ENCODE measurements at regions not wholly inside any gene's neighbourhood (a gene's known extent, or its start where the extent isn't known, plus 50 kb on each side); places are given as distances from the start of the nearest gene placed in this dataset.

DNA sequence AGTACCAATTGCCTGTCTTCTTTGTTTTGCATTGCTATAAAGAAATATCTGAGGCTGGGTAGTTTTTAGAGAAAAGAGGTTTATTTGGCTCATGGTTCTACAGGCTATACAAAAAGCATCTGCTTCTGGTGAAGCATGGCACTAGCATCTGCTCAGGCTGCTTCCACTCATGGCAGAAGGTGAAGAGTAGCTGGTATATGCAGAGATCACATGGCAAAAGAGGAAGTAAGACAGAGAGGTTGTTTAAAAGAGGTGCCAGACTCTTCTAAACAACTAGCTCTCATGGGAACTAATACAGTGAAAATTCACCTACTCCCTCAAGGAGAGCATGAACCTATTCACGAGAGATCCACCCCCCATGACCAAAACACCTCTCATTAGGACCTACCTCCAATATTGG, 56.7 kb upstream of the GUCA2B start:
- no peak for DNase-seq

DNA sequence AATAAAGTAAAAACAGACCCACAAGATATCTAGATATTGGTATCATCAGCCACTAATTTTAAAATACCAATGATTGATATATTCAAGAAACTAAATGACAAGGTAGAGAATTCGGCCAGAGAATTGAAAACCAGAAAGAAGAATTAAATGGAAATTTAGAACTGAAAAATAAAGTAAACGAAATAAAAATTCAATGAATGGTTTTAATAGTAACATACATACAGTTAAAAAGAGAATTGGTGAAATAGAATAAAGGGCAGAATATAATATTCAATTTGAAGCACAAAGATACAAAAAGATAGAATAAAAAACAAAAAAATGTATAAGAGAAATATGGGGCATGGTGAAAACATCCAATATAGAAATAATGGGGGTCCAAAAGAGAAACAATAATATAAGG, 64.0 kb upstream of the GUCA2B start:
- DNase-seq = no peak

DNA sequence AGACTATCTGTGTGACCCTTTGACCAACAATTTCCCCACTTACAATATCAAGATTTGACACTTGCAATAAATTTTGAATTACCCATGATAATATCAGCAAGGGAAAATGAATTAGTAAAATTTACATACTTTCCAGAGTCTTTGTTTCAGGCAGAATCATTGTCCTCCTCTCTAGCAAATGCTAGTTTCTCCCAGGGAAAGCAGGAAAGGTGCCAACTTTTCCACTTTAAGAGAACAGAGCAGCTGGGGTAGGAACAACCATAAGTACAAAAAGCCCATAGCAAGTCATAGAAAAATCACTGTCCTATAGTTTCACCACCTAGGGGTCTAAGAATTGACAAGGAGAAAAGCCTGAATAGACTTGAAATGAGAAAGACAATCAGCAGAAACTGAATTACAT, 67.1 kb upstream of the GUCA2B start:
- DNase-seq = no peak

DNA sequence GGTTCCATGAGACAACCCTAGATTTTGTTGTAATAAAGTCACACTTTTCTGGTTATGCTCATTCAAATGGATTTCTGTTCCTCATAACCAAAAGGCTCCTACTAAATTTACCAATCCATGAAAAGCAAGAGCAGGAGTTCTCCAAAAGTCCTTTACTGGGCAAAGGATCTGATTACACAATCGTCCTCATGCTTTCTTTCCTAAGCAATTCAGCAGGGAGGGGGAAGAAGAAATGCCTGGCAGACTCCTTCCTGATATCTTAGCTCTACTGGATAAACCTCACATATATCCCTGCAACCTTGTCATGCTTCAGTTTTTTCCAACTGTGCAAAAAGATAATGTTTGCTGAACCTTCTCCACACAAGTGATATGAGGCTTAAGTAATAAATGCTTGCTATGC, 67.6 kb upstream of the GUCA2B start:
- DNase-seq = no peak

DNA sequence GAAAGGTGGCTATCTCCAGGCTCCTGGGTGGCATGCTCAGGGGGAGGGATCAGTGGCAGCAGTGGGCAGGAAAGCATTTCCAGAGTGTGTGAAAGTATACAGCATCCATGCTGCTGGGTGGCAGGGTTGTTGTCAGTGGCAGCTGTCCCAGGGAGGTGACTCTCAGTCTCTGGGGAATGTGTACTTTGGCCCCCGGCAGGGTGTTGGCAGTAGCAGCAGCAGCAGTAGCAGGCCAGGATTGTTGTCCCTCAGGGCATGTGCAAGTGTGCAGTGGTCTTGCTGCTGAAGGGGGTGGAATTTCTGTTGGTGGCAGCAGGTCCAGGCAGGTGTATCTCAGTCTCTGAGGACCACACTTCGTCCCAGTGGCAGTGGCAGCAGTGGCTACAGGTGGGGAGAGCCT, 71.7 kb upstream of the GUCA2B start:
- no peak for DNase-seq

DNA sequence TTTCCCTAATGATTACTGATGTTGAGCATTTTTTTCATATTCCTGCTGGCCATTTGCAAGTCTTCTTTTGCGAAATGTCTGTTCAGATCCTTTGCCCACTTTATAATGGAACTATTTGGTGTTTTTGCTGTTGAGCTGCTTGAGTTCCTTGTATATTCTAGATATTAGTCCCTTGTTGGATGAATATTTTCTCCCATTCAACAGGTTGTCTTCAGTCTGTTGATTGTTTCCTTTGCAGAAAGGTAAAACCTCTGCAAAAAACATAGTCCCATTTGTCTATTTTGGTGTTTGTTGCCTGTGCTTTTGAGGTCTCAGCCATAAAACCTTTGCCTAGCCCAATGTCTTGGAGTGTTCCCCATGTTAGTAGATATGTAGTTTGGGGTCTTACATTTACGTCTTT, 78.0 kb upstream of the GUCA2B start:
- DNase-seq = no peak

DNA sequence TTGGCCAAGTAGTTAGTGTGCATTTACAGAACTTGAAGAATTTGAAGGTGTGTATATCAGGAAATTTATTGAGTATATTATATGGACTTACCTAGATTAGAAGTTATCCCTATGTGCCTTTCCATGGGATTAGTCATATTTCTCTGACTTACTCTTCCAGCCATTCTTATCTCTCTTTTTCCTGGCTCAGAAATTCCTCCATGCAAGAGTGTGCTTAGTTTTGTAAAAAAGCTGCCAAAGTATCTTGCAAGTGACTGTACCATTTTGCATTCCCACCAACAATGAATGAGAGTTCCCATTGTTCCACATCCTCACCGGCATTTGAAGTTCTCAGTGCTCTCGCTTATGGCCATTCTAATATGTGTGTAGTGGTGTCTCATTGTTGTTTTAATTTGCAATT, 82.2 kb upstream of the GUCA2B start:
- DNase-seq = no peak

DNA sequence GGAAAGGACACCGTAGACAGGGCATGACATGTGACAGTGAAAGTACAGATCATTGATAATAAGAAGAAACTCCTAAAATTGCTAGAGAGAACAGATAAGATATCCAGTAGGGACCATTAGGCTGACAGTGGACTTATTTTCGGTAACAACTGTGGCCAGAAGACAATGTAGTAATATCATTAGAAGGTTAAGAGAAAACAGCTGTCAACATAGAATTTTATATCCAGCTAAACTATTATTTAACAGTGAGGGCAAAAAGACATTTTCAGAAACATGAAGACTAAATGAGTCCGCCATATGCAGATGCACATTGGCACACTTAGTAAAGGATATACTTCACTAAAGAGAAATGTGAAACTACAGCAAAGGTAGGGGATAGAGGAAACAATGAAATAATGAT, 95.4 kb upstream of the GUCA2B start:
- no peak for DNase-seq

DNA sequence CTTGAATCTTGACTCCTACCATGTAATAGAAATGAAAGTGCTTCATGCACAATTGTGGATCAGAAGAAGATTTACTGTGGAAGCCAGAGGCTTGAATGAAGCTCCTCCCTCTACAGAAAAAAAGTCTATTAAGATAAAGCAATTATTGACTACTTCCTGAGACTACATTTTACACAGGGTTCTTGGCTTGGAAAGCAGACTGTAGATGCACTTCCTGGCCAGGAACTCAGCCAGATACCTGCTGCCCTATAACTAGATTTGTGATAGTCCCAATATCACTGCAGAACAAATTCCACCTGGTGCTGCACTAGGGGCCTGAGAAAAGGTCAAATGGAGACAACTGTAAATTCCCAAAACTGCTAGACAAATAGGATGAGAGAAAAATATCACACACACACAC, 96.8 kb upstream of the GUCA2B start:
- no peak for DNase-seq

DNA sequence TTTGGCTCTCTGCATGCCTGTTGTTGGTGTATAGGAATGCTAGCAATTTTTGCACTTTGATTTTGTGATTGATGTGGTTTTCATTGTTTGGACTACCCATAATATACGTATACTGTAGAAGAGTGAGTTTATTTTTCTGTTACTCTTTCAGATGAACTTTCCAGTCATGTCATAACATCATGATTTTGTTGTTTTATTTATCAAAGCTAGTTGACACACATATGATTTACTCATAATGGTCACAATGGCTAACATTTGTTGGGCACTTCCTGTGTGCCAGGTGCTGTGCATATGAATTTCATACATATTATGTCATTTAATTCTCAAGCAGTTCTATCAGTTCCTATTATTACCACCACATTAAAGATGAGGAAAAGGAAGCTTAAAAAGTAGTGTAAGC, 98.1 kb upstream of the GUCA2B start:
- DNase-seq = no peak

DNA sequence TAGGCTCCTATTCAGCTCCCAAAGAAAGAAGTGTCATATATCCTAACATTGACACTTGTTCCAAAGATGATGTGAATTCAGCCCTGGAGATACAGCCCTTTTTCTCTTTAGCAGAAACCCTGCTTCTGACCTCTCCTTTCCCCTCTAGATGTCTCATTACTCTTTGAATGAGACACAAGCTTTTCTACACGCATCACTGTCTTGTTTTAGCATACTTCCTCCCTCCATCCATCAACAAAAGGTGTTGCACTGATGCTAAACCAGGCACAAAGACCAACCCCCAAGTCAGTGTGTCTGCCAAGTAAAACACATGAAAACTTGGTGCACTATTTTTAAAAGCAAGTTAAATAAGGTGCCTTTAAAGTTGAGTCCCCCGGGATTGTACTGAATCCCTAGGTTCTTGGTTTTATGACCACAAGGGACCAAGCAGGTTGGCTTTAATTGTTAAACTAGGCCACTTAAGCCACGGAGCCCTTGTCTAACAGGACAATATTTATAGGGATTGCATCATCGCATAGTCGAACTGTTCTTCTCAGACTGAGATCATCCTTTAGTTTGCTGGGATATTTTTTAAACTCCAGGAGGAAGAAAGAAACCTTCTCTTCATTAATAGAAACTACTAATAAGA, 101.0 kb upstream of the GUCA2B start:
- no peak for DNase-seq

DNA sequence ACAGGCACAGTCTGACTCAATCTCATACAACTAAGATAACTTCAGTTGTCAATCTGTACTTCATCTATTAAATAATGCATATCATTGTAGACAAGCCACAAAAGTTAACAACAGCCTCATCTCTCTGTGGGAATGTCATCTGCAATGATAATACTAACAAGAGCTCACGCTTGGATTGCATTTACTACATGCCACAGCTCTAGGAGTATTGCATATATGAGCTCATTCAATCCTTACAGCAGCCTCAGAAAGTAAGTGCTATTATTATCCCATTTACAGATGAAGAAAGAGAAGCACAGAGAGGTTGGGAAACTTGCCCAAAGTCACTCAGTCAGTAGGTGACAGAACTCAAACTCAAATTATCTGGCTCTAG, 105.7 kb upstream of the GUCA2B start:
- DNase-seq = no peak

DNA sequence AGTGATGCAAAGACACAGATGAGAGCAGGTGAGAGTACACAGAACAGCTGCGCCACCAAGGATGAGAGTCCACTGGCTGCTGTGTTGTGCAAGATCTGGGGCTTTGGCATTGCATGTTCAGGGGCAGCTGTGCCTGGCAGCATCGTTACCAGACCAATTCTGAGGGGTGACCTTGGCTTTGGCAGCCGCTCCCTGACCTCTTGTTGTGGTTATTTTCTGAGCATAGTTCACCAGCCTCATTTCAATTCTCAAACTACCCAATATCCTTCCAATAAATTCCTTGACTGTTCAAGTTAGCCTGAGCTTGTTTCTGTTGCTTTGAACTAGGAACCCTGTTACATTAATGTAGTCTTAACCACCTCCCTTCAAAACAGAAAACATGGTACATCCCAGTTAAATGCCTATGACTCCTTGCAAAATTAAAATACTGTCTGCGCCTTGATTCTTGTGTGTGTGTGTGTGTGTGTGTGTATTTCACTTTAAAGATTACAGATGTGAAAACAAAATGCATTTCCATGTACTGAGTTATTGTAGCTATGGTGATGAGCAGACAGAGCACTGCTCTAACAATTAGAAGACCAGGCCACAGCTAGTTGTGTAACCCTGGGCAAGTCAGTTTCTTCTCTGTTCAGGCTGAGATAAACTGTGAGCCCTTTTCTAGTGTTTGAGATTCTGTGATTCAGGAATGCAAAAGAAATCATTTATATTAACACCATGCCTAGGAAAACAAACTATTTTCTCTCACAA, 106.3 kb upstream of the GUCA2B start:
- DNase-seq = peak; percentile 70

DNA sequence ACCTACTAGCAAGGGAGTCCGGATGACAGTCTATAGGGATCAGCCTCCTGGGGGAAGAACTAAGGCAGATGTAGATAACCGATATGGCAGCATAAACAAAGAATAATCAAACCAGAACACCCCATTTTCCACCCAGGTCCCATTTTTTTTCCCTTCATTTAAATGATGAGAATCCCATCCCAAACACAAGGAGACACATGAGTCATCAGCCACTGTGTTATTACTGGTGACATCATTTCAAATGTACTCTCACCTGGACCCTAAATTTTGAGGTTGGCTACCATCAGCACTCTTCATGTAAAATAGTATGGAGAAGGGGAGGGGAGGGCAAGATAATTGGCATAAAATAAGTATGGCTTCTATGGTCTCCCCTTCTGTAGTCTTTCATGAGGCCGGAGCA, 108.9 kb upstream of the GUCA2B start:
- no peak for DNase-seq

DNA sequence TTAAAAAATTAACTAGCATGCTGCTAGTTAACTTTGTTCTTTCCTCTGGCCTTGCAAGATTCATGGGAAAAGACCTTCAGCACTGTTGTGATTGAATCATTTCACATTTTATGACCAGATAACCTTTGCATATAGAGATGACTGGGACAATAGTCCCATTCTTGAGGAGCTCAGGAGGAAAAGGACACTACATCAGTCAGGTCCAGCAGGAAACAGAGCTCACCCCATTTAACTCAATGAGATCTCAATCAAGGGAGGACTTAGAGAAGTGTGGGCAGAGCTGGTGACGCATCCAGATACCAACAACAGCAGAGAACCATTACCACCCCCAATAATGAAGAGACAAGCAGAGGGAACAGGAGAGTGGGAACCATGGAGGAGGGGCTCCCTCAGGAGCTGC, 109.4 kb upstream of the GUCA2B start:
- DNase-seq = no peak

DNA sequence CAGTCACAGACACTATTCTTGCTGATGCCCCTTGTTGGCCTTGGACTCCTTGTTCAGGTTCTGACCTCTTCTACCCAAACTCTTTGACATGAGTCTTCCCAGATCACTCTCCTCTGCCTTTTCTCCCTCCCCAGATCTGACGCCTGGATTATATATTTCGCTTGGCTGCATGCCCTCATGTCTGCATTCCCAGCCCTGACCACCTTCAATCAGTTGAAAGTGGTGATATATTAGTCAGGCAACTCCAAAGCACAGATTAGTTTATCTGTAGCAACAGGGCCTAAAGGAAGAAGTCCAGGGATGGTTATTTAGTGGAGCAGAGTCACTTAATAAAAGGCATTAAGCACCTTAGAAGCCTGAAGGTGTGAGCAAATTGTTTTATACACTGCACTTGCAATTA, 110.0 kb upstream of the GUCA2B start:
- no peak for DNase-seq

DNA sequence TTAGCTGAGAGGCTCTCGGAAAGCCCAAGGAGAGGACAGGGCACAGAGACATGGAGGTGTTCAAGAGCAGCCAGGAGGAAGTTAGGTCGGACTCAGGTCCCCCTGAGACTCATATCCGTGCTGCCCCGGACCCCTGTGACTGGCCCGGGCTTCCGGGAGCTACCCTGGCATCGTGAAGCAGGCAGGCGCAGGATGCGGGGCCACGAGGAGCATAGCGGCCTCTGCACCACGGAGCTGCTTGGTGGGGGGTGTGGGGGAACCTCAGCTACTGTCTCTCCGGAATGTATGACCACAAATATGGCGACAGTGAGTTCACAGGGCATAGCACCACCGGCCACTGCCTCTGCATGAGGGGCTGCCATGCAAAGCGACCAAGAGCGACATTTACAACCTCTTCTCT, 112.2 kb upstream of the GUCA2B start:
- DNase-seq = no peak

DNA sequence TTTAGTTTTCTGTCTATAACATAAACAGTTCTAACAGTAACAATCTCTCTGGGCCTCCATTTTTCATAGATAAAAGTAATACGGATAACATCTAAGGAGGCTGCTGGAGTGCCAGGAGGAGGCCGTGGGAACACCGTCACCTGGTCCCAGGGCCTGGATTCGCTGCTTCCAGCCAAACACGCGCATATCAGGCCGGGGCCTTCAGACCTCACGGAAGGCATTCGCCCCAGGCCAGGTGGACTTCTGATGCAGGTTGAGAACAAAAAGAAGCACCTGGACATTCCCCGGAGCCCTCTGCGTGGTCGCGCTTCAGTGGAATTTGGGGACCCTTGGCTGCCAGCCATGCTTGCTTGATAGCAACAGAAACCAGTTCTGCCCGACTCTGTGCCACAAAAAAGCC, 113.1 kb upstream of the GUCA2B start:
- DNase-seq = no peak

DNA sequence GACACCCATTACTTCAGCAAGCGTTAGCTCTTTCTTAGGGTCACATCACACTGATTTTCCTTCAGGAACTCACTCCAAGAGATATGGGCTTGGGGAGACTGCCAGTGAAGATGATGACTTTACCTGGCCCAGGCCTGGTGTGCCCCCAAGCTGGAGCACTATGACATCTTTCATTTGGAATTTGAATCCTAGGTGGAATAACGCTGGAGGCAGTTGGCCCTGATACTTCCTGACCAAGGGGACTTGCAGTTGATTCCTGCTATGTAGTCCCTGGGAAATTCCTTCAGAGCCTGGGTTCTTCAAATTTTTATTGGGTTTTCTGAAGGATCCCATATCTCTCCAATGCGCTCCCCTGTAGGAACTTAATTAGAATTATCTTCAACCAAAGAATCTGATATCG, 114.9 kb upstream of the GUCA2B start:
- DNase-seq = no peak

DNA sequence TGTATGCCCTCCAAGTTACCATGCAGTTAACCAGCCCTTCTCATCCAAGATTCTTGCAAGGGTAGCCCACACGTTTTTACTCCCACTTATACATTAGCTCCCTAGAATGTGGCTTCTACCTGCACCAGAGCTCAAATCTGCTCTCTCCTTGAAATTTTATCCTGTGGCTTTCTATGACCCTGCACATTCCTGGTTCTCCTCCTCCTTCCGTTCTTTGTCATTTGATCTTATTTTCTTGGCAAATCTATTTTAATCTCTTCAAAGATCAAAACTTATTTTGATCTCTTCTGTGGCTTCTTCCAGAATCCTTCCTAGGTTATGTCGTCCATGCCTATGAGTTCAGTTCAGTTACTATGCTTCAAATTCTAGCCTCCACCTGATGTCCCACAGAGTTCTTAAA, 115.6 kb upstream of the GUCA2B start:
- no peak for DNase-seq

DNA sequence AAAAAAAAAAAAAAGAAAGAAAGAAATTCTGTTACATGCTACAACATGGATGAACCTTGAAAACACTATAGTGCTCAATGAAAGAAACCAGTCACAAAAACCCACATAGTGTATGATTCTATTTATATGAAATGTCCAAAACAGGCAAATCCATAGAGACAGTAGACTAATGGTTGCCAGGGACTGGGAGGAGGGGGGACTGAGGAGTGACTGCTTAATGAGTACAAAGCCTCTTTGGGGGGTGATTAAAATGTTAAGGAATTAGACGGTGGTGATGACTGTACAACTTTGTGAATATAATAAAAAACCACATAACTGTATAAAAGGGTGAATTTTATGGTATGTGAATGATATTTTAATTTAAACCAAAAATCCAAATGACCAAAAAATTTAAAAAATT, 116.0 kb upstream of the GUCA2B start:
- DNase-seq = no peak

DNA sequence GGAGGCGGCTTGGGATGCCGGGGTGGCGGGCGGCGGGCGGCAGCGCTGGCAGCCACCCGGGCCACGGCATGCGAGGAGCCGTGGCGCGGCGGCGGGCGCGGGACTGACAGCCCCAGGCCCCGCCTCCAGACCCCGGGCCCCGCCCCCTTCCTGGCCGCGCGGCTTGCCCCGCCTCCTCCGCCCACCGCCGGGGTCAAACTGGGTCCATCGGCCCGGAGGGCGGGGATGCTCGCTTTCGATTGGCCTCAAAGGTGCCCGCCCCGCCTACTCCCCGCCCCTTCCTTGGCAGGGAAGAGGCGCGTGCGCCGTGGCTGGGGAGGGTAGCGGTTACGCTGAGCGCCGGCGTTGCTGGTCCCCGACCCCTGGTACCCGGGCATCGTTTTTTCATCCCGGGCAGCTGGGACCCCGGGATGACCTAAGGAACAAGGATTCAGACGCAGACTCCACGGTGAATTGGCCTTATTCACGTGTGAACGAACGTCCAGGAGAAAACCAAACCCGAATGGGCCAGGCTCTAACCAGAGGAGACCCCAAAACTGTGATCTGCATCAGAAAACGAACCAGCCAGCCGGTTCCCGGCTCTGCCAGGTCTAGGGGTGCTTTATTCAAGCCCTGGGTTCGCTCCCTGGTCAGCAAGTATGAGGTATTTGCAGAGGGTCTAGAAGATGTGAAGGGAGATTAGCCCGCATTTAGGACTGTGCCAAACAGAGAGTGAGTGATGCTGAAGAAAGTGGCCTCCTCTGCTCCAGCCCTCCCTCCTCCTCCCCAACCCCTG, 117.2 kb upstream of the GUCA2B start:
- peak; percentile 95 for DNase-seq

DNA sequence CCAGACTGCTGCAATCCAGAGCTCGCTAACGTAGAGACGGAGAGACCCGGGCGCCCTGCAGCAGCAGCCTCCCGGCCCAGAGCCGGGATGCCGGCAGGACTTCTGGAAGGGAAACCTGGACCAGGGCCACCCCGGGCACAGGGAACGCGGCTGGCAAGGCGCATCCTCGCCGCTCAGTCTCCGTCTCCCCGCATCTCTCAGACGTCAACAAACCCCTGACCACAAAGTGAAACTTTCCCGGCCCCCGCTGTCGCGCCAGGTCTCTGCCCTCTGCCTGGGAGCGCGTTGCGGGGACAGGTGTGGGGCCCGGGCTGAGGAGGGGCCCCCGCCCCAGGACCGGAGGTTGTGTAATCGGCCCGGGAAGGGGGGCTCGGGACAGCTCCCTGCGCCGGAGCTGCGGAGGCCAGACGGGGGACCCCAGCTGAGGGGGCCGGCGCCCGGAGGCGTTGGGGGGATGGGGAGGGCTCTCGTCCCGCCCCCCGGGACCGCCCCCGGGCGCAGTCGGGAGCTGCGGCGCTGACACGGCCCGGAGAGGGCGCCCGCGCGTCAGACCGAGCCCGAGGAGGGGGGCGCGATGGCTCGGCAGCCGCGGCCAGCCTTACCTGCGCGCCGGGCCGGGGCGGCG, 116.6 kb upstream of the HIVEP3 start:
- peak; percentile 91 for DNase-seq

DNA sequence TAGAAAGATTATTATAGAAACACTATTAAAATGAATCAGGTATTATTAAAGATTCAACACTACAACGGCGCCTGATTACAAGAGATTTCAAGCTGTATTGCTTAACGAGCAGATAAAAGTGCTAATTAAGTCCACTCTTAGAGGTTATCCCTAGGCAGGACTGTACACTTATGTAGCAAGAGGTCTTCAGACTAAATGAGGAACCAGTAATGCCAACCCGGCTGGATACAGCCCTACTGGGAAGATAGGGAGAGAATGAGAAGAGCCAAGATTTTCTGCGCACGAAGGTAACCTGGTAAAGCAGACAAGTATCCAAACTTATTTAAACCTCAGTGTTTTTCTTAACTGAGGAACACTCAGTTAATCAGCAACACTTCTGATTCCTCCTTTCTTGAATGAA, 115.7 kb upstream of the HIVEP3 start:
- DNase-seq = no peak

All from NCI-H2171 (cell line).